ENCODE measurements at regions not wholly inside any gene's neighbourhood (a gene's known extent, or its start where the extent isn't known, plus 50 kb on each side); places are given as distances from the start of the nearest gene placed in this dataset.

- TF ChIP-seq PATZ1 (CRISPR knock-in tag; IDR thresholded peaks at IDR 0.05; ENCODE audit: borderline replicate concordance) (no peak), ZNF565 (CRISPR knock-in tag; conservative IDR thresholded peaks at IDR 0.05; ENCODE audit: low read depth) (no peak), ZFP30 (CRISPR knock-in tag; IDR thresholded peaks at IDR 0.05) (no peak), PPARA (CRISPR knock-in tag; IDR thresholded peaks at IDR 0.05; ENCODE audit: borderline replicate concordance) (no peak), CSDC2 (CRISPR knock-in tag; IDR thresholded peaks at IDR 0.05) (no peak), ZNF8 (CRISPR knock-in tag; IDR thresholded peaks at IDR 0.05) (no peak), TCF4 (CRISPR knock-in tag; IDR thresholded peaks at IDR 0.05; ENCODE audit: borderline replicate concordance) (no peak), ARNTL (CRISPR knock-in tag; IDR thresholded peaks at IDR 0.05; ENCODE audit: borderline replicate concordance, low read depth) (no peak), ZC3H10 (CRISPR knock-in tag; IDR thresholded peaks at IDR 0.05) (no peak), ESRRG (CRISPR knock-in tag; IDR thresholded peaks at IDR 0.05) (no peak)
- TF ChIP-seq, protein P1, sequence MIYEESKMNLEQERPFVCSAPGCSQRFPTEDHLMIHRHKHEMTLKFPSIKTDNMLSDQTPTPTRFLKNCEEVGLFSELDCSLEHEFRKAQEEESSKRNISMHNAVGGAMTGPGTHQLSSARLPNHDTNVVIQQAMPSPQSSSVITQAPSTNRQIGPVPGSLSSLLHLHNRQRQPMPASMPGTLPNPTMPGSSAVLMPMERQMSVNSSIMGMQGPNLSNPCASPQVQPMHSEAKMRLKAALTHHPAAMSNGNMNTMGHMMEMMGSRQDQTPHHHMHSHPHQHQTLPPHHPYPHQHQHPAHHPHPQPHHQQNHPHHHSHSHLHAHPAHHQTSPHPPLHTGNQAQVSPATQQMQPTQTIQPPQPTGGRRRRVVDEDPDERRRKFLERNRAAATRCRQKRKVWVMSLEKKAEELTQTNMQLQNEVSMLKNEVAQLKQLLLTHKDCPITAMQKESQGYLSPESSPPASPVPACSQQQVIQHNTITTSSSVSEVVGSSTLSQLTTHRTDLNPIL (CRISPR knock-in tag; IDR thresholded peaks at IDR 0.05; ENCODE audit: low read depth) = no peak
Measured at GRCh38 chr16:5867250-5867649, 769.7 kb upstream of the EEF2KMT start.

Data from SK-N-SH treated with all-trans-retinoic acid at 6 μM for 48 hours (cell line).